B cell (primary cell): ENCODE measurements at regions not wholly inside any gene's neighbourhood (a gene's known extent, or its start where the extent isn't known, plus 50 kb on each side); places are given as distances from the start of the nearest gene placed in this dataset.

Experiments
- ATAC-seq: fragments of 200-7000 bp; cut with Tn5 transposase; one replicate; pipeline ENCODE4 v1.10.0; 2021; ENCODE audit warnings: low read depth, mild to moderate bottlenecking, moderate number of reproducible peaks, moderate library complexity
- CTCF ChIA-PET: fragments of 350-600 bp; sonication (Branson Sonifier 250); formaldehyde crosslinking; loops from one replicate; lab custom pipeline; 2021; ENCODE audit warnings: antibody characterized with exemption, inconsistent platforms; lab: Charles Lee
- POLR2A ChIA-PET: fragments of 350-600 bp; sonication (Branson Sonifier 250); formaldehyde crosslinking; loops from one replicate; lab custom pipeline; 2021; ENCODE audit warnings: antibody characterized with exemption; lab: Charles Lee
- DNase-seq: peaks from one replicate; pipeline ENCODE4 v3.0.0; 2013
- H2AFZ ChIP-seq: 2 replicates; pipeline ENCODE4 v1.6.1; 2012; ENCODE audit warnings: mild to moderate bottlenecking, low read depth, low read length; ENCODE audit not compliant: insufficient read depth, poor library complexity, severe bottlenecking
- H3K27ac ChIP-seq, 2 donors: 1 replicate in 1 of 2; 2 replicates in 1 of 2; pipeline ENCODE4 v1.5.1; 2012 to 2013; ENCODE audit warnings: low read length in 2 of 2, mild to moderate bottlenecking in 2 of 2, moderate library complexity in 1 of 2
- H3K27me3 ChIP-seq, 4 experiments: fragments of 200-600 bp in 1 of 4; sonication (generic) in 1 of 4; replicated peaks in 1 of 4; 1 replicate in 2 of 4; 2 replicates in 2 of 4; pipeline versions ENCODE4 v1.6.1 to v1.7.0; 2013 to 2016; ENCODE audit warnings: low read length in 3 of 4, mild to moderate bottlenecking in 2 of 4, mixed read lengths in 1 of 4, moderate library complexity in 1 of 4; ENCODE audit not compliant: insufficient read depth in 4 of 4, control insufficient read depth in 3 of 4; ENCODE audit errors: control extremely low read depth in 1 of 4
- H3K36me3 ChIP-seq, 2 experiments: replicated peaks in 1 of 2; 1 replicate in 1 of 2; 2 replicates in 1 of 2; pipeline versions ENCODE4 v1.6.1 to v1.7.1; 2013; ENCODE audit warnings: low read length in 1 of 2; ENCODE audit not compliant: insufficient read depth in 2 of 2, control insufficient read depth in 1 of 2; ENCODE audit errors: control extremely low read depth in 1 of 2, extremely low read depth in 1 of 2
- H3K4me1 ChIP-seq, 2 donors: fragments of 200-600 bp in 1 of 2; sonication (generic) in 1 of 2; 1 replicate in 1 of 2; 2 replicates in 1 of 2; pipeline versions ENCODE4 v1.5.1 to v1.6.1; 2013 to 2017; ENCODE audit warnings: low read length in 2 of 2; ENCODE audit not compliant: control insufficient read depth in 2 of 2, insufficient read depth in 2 of 2
- H3K4me2 ChIP-seq: replicated peaks from 2 replicates; pipeline ENCODE3; 2012; ENCODE audit warnings: mild to moderate bottlenecking, low read depth, low read length; ENCODE audit not compliant: poor library complexity, severe bottlenecking
- H3K4me3 ChIP-seq, 5 experiments: fragments of 200-600 bp in 1 of 5; sonication (generic) in 1 of 5; 1 replicate in 3 of 5; 2 replicates in 2 of 5; pipeline versions ENCODE4 v1.5.1 to v1.7.0; 2011 to 2016; ENCODE audit warnings: low read length in 4 of 5, mild to moderate bottlenecking in 4 of 5, low read depth in 2 of 5, control low read depth in 1 of 5, moderate library complexity in 1 of 5; ENCODE audit not compliant: insufficient read depth in 1 of 5; ENCODE audit errors: control extremely low read depth in 1 of 5, extremely low read depth in 1 of 5
- H3K79me2 ChIP-seq: fragments of 200-600 bp; sonication (generic); one replicate; pipeline ENCODE4 v1.6.0; 2016; ENCODE audit warnings: low read length; ENCODE audit not compliant: control insufficient read depth, insufficient read depth
- H3K9ac ChIP-seq: fragments of 200-600 bp; sonication (generic); 2 replicates; pipeline ENCODE4 v1.6.1; 2017; ENCODE audit warnings: mild to moderate bottlenecking, low read length, moderate library complexity
- H3K9me3 ChIP-seq, 3 donors: one replicate each; pipeline versions ENCODE4 v1.6.1 to v1.7.1; 2013; ENCODE audit warnings: low read length in 2 of 3; ENCODE audit not compliant: control insufficient read depth in 2 of 3, insufficient read depth in 1 of 3; ENCODE audit errors: control extremely low read depth in 1 of 3
- H4K20me1 ChIP-seq: 2 replicates; pipeline ENCODE4 v1.6.0; 2012; ENCODE audit warnings: mild to moderate bottlenecking, low read length; ENCODE audit not compliant: insufficient read depth, control insufficient read depth, poor library complexity, severe bottlenecking
- H3K27ac Mint-ChIP-seq: one replicate; pipeline ENCODE4 v1.8.0; 2021; ENCODE audit warnings: mixed read lengths
- H3K27me3 Mint-ChIP-seq: one replicate; pipeline ENCODE4 v1.8.0; 2021; ENCODE audit warnings: mixed read lengths
- H3K4me1 Mint-ChIP-seq: one replicate; pipeline ENCODE4 v1.8.0; 2021; ENCODE audit warnings: mixed read lengths
- H3K4me3 Mint-ChIP-seq: one replicate; pipeline ENCODE4 v1.8.0; 2021; ENCODE audit warnings: mixed read lengths
- H3K9me3 Mint-ChIP-seq: one replicate; pipeline ENCODE4 v1.8.0; 2022; ENCODE audit warnings: mixed read lengths; ENCODE audit not compliant: insufficient read depth
- CTCF ChIP-seq: fragments of 200-600 bp; IDR thresholded peaks from one replicate; pipeline ENCODE4 v1.8.0; 2022; ENCODE audit warnings: antibody characterized with exemption, mild to moderate bottlenecking
- EZH2 ChIP-seq: IDR thresholded peaks from 2 replicates; pipeline ENCODE4 v1.6.1; 2012; ENCODE audit warnings: borderline replicate concordance, low read depth, mild to moderate bottlenecking, moderate library complexity, low read length; ENCODE audit not compliant: insufficient read depth, poor library complexity, severe bottlenecking
- WGBS: methylation state at CpG from one replicate; pipeline ENCODE4 v1.1.5; 2013; ENCODE audit warnings: missing lambda C conversion rate; ENCODE audit not compliant: insufficient coverage; 5-methylcytosine and 5-hydroxymethylcytosine counted together
- intact Hi-C: fragments of 100-400 bp; cut with micrococcal nuclease; formaldehyde crosslinking; loops from one replicate; pipeline ENCODE4 v1.10.0; 2022

GRCh38 chr4:179766938-179767337 is 2324.7 kb upstream of the AGA start:
- CTCF ChIA-PET = no interaction called here
- no peaks in the 10 kb centered on the region for H3K79me2 ChIP-seq

GRCh38 chr4:179768996-179769395 is 2326.8 kb upstream of the AGA start:
- no peaks in the 10 kb centered on the region for H3K27me3 Mint-ChIP-seq
- H3K79me2 ChIP-seq = no peaks in the 10 kb centered on the region
- no peak overlapping the region for H2AFZ ChIP-seq
- no peak overlapping the region for H3K4me3 ChIP-seq
- no peak overlapping the region for H3K4me2 ChIP-seq
- ChIA-PET POLR2A (no interaction called here), CTCF (no interaction called here)
- no peaks in the 10 kb centered on the region for H3K4me1 ChIP-seq
- H3K4me1 Mint-ChIP-seq = no peaks in the 10 kb centered on the region
- no peaks in the 10 kb centered on the region for H4K20me1 ChIP-seq
- no peaks in the 10 kb centered on the region for H3K9me3 ChIP-seq
- no peak overlapping the region for H3K4me3 Mint-ChIP-seq
- 100% methylated on average over 1 of the region's 3 CpGs for WGBS
- H3K27me3 ChIP-seq = no peaks in the 10 kb centered on the region
- H3K27ac ChIP-seq = no peak overlapping the region
- no peaks in the 10 kb centered on the region for H3K36me3 ChIP-seq
- H3K27ac Mint-ChIP-seq = no peak overlapping the region
- intact Hi-C loops = no loop called here
- DNase-seq (no peak), ATAC-seq (no peak)
- TF ChIP-seq CTCF = no peak
- TF ChIP-seq EZH2 = no peak
- H3K9me3 Mint-ChIP-seq = peaks cover 3% of the 10 kb centered on the region
- no peak overlapping the region for H3K9ac ChIP-seq

More at GRCh38 chr4:179766938-179767337, 2324.7 kb upstream of the AGA start:
- H4K20me1 ChIP-seq = no peaks in the 10 kb centered on the region
- intact Hi-C loops = no loop called here
- H3K9ac ChIP-seq = no peak overlapping the region
- H3K9me3 Mint-ChIP-seq = no peaks in the 10 kb centered on the region
- POLR2A ChIA-PET = no interaction called here
- ATAC-seq = no peak
- no peaks in the 10 kb centered on the region for H3K36me3 ChIP-seq
- H3K27ac Mint-ChIP-seq = no peak overlapping the region
- no peak for TF ChIP-seq EZH2
- TF ChIP-seq CTCF = no peak
- no peak overlapping the region for H3K4me3 ChIP-seq
- no peak overlapping the region for H3K4me2 ChIP-seq
- no peaks in the 10 kb centered on the region for H3K27me3 ChIP-seq
- peaks cover 0 to 2% (median 0%) of the 10 kb centered on the region in 3 donors for H3K9me3 ChIP-seq
- no peak for DNase-seq
- H3K27ac ChIP-seq = no peak overlapping the region
- WGBS = 80% methylated on average over 2 of the region's 4 CpGs
- H2AFZ ChIP-seq = no peak overlapping the region
- H3K4me3 Mint-ChIP-seq = no peak overlapping the region
- H3K4me1 Mint-ChIP-seq = no peaks in the 10 kb centered on the region
- H3K4me1 ChIP-seq = no peaks in the 10 kb centered on the region
- no peaks in the 10 kb centered on the region for H3K27me3 Mint-ChIP-seq
